GM18873 (cell line): ENCODE measurements at regions not wholly inside any gene's neighbourhood (a gene's known extent, or its start where the extent isn't known, plus 50 kb on each side); places are given as distances from the start of the nearest gene placed in this dataset.
"Not testable (repeated sequence)": the region's sequence is repeated elsewhere in the genome, so short reads cannot be mapped to it uniquely, and the experiment has no call there.

Experiments
- ATAC-seq: cut with Tn5 transposase; IDR thresholded peaks from one replicate; pipeline ENCODE4 v1.9.1; 2021; ENCODE audit warnings: mild to moderate bottlenecking, moderate library complexity, moderate number of reproducible peaks; ENCODE audit not compliant: unreplicated experiment, low FRiP score

DNA sequence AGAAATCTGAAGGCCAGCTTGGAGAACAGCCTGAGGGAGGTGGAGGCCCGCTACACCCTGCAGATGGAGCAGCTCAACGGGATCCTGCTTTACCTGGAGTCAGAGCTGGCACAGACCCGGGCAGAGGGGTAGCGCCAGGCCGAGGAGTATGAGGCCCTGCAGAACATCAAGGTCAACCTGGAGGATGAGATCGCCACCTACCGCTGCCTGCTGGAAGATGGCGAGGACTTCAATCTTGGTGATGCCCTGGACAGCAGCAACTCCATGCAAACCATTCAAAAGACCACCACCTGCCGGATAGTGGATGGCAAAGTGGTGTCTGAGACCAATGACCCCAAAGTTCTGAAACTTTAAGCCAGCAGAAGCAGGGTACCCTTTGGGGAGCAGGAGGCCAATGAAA is 318.4 kb downstream of the ZFHX3 start:
- ATAC-seq: not testable (repeated sequence)

DNA sequence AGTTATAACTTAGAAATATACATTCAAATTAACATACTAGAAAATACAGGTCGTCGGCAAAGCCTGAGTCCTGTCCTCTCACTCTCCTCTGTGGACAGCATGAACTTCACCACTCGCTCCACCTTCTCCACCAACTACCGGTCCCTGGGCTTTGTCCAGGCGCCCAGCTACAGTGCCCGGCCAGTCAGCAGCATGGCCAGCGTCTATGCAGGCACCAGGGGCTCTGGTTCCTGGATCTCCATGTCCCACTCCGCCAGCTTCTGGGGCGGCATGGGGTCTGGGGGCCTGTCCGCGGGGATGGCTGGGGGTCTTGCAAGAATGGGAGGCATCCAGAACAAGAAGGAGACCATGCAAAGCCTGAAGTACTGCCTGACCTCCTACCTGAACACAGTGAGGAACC is 319.4 kb downstream of the ZFHX3 start:
- ATAC-seq: no peak

DNA sequence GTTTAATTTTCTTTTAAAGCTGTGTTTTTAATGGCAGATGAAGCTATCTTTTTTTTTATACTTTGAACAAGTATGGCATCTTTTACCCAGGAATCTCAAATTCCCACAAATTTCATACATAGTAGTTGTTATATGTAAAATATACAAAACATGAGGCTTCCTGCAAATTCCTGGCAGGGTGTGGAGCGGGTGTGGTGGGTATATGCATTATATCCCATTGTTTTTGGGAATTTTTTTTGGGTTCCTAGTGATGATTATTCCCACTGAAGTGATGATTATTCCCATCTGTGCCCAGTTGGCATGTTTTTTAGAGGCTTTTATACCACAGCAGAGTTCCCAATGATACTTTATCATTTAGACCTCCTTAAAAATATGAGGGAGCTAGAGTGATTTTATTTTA is 320.4 kb downstream of the ZFHX3 start:
- ATAC-seq: no peak

DNA sequence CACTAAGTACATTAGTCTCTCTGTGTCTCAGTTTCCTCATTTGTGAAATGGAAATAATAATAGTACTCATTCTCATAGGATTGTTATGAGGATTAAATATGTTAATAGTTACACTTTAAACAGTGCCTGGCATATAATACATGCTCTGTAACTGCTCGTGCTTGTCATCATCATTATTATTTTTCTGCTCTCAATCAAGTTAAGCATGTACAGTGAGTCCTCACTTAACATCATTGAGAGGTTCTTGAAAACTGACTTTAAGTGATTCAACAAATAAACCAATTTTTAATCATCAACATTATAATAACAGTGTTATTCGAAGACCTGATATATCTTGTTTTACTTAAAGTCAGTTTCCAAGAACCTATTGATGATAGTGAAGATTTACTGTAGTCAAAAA is 322.3 kb downstream of the ZFHX3 start:
- ATAC-seq: no peak

DNA sequence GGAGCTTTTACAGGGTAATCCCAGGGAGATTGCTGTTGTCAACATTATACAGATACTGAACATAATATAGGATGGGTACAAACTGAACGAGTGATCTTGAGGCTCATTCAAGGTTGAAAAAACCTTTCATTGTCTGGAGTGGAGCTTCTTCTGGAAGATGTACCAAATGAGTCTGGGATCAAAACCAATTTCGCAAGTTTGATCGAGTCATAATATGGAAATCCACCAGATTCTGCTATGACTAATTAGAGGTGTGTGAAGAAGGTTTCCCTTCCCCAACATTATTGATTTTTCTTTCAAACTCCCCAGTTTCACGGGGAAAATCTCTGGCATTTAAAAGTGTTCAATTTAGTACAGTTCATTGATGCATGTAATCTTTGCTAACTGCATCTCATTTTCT is 324.1 kb downstream of the ZFHX3 start:
- ATAC-seq: no peak

DNA sequence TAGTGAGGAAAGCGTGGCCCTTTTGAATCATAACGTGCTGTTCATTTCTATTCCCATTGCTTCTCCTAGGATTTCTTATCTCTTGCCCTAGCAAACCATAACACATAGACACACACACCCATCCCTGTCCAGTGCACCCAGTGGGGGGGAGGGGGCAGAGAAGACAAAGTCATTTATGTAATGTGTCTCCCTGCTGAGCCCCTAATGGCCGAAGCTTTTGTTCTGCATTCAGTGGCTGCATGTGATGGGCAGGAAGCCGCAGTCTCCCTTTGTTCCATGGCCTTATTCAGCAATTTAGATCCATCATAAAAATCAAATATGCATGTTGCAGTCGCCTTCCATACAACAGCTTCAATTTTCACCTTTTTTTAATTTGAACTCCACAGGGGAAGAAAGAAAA is 325.4 kb downstream of the ZFHX3 start:
- no peak for ATAC-seq

DNA sequence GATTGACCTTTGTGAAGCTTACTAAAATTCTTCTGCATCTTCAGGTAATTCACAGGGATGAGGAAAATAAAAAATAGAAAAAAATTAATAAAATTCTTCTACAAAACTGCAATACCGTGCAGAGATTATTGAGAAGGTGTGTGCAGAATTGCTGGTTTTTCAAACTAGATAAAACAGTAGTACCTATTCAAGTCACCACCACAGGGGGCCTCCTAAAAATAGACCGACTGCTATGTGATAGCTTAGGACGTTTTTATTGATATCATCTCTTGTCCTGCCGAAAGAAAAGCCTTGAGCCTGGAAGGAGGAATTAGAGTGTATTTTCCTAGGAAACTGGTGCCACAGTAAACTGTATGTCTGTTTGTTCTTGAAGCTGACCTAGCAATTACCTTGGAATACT is 325.9 kb downstream of the ZFHX3 start:
- no peak for ATAC-seq

DNA sequence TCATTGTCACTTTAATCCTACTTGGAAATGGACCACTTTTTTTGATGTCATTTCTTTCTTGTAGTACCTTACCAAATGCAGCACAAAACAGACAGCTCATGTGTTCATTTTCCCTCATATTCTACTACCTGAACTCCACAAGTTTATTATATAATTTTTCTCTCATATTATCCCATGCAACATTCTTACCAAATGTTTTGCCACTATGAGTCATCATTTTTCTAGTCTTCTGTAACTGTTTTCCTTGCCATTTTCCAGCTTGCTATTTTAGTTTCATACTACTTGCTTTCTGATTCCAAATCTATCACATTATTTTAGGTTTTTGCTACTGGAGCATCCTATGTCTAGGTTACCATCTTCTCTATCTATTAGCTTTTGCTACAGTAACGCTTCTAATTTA is 332.7 kb downstream of the ZFHX3 start:
- ATAC-seq: no peak

DNA sequence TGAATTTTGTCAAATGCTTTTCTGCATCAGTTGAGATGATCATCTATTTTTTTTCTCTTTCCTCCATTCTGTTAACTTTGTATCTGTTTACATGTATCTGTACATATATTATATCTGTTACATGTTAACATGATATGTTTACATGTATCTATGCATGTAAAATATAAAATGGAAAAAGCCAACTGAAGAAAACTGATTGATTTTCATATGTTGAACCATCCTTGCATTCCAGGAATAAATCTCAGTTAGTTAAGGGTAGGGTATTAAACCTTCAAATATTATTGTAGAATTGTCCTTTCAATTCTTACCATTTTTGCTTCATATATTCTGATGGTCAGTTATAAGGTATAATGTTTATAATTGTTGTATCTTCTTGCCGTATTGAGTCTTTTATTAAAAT is 336.1 kb downstream of the ZFHX3 start:
- no peak for ATAC-seq

DNA sequence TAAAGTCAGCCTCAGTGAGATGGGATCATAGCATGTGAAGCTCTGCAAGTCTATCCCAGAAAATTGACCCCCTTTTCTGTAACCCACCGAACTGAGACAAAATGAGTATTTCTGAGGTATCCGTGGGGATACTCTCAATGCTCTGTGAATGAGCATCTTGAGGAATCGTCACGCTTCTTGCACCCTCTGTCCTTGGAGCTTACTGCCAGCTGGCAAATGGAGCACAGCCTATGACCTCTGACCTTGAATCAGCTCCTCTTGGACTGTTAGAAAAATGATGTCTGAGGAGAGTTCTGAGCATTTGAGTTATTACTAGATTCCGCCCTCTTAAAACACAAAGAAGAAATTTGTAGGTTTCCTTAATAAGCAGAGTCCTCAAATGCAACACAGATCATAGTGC is 342.1 kb downstream of the ZFHX3 start:
- no peak for ATAC-seq

DNA sequence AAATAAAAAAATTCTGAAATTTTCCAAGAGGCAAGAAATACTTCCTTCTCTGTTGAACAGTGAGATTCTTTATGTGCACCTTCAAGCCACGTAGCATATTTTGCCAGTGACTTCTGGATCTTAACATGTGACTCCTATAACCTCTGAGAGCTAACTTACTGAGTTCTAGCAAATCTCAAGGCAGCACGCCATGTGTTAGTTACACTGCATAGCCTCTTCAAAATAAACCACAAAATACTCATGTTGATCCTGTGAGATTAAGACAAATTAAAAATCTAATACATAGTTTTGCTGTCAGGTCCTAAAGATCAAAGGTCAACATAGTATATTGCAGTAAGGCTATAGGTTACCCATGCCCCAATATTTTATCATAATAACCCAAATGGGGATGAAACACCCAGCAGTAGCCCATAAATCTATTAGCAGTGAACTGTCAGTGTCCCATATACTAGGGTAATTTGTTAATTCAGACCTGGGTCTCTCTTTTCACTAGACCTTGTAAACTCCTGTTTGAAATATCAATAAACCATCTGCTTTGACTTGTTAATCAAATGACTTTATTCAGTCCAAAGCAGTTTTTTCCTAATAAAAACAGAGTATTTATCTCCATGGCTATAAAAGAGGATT is 343.1 kb downstream of the ZFHX3 start:
- ATAC-seq: no peak

DNA sequence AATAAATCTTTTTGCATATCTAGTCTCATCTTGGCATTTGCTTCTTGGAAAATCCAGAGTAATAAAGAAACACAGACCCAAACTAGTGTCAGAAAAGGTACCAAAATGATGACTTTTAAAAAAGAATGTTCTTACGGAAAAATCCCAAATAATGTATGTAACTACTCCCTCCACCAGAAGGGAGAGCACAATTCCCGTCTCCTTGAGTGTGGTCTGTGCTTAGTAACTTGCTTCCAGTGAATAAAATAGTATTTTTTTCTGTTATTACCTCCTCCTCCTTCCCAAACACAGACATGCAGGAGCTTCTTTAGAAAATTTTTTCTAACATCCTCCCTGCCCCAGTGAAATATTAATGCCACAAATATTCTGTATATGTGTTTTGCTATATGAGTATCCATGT is 358.1 kb downstream of the ZFHX3 start:
- ATAC-seq: no peak

DNA sequence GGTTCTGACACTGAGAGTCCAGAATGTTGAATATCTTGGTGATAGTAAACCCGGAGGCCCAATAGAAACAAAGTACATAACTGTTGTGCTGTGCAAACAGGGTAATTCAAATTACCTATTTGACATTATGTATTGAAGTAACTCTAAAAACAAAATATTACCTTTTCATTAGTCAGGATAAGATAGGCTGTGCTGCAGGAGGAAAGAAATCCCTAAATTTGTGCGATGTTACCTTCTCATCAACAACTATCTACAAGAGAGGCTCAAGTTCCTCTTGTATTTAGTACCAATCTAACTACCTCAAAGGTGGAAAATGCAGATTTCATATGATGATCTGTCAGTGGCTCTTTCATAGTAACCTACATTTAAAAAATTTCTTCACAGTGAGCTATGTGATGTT is 367.2 kb downstream of the ZFHX3 start:
- no peak for ATAC-seq

DNA sequence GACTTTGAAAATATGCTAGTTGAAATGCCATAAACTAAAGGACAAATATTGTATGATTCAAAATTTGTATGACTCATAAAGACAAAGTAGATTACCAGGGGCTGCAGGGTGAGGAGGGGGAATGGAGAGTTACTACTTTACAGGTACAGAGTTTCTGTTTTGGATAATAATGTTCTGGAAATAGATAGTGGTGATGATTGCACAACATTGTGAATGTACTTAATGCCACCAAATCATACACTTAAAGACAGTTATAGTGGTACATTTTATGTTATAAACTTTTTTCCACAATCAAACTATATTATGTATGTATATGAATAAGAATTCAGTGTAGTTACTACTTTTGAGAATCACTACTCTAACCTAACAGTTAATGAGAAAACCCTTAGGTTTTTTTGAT is 368.1 kb downstream of the ZFHX3 start:
- no peak for ATAC-seq

DNA sequence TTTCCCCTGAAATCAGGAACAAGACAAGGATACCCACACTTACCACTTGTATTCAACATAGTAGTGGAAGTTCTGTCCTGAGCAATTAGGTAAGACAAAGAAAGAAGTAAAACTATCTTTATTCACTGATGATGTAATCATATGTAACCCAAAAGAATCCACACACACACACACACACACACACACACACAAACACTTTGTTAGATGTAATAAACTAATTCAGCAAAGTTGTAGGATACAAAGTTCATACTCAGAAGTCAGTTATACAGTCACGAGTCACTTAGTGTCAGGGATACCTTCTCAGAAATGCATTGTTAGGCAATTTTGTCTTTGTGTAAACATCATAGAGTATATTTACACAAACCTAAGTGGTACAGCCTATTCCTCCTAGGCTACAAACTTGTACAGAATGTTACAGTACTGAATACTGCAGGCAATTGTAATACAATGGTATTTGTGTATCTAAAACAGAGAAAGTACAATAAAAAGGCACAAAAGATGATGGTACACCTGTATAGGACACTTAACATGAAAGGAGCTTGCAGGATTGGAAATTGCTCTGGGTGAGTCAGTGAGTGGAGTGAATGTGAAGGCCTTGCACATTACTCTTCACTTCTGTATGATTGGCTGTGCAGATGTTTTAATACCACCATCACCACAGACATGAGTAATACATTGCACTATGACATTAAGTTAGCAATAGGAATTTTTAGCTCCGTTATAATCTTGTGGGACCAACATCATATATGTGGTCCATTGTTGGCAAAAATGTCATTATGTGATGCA is 370.1 kb downstream of the ZFHX3 start:
- no peak for ATAC-seq

DNA sequence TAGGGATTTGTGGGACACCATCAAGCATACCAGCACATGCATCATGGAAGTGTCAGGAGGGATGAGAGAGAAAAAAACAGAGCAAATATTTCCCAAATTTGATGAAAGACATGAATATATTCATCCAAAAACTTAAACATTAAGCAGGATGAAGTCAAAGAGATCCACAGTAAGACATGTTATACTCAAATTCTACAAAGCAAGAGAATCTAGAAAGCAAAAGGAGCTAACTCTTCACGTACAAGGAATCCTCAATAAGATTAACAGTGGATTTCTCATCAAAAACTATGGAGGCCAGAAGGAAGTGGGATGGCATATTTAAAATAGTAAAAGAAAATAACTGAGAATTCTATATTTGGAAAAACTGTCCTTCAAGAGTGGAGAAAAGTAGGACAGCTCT is 374.8 kb downstream of the ZFHX3 start:
- ATAC-seq: no peak

DNA sequence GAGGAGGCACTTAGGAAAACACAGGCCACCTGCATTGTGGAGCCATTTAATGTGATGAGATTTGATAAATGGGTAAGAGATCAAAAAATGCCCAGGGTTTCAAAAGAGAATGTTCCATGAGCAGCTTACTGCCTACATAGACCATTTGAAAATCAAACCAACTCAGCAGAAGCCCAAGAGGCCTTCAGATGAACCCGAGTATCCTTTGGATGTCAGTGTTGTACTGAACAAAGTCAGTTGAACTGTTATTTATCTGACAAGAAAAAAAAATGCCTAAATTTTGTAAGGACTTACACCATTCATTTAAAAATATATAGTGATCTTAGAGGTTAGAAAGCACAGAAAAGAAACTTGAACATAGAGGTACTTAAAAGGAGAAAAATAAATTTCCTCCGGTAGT is 381.7 kb downstream of the ZFHX3 start:
- no peak for ATAC-seq

DNA sequence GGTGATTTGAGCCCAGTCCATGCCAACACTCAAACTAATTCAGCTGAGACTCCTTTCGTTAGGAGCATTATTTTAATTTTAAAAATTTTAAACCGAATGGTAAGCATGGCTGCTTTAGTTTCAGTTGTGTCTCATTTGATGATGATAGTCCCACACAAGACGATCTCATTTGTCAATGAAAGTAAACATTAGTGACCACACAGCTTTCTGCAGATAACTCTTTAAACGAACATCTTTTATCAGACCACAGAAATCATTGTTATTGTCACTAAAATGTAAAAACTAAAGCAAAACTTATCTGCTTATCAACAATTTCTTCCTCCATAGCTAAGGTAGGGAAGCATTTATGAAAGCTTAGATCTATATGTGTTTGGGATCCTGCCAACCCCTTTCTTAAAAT is 382.2 kb downstream of the ZFHX3 start:
- ATAC-seq: no peak

DNA sequence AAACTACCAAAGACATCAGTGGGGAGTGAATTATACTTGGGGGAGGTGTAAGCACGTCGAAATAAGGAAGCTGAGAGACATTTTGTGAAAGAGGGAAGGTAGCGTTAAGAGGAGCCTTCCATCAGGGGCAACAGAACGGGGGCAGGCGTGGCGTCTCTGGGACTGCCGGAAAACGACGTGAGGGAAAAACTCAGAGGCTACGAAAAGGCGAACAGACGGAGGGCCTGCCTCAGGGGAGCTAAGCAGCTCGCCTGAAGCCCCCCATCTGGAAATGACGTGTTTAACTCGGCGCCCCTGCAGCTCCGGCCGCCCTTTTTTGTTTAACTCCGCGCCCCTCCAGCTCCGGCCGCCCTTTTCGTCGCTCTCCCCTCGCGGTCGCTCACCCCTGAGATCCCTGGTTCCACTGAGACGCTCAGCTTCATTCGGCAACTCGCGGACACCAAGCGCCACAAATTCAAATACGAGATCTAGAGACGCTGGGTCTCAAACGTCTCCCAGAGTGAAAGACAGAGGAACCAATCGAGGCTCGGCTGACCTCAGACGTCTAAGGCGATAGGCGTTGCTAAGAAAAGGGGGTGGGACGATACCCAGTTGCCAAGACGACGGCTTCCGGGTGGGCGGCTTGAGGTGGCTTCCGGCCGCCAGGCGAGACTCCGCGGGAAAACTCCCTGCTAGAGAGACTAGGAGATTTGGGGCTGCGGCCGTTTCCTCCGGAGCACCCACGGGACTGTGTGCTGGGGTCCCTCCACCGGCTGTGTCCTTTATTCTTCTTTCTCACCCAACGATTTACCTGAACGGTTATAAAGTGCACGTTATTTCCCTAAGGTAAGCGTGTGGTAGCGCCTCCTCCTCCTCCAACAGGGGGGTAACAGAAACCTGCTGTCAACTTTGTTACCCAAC is 383.2 kb downstream of the ZFHX3 start:
- ATAC-seq: peak; percentile 99

DNA sequence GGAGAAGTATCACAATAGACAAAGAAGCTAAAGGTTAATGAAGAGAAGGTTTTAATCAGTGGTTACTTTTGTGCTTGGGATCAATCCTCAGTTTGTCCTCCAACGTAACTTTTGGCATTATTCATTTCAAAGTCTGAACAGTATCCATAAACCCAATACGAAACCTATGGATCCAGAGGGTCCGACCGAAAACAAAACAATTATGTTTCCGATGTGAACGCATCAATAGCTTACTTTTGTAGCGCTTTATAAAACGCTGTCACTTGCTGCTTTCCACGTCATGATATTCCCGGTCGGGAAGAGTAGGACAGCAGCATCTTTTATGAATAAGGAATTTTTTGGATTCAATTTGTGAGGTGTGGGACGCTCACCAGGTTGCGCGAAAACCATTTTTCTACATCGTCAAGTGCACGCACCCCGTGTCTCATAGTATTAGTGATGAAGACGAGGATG is 383.8 kb downstream of the ZFHX3 start:
- ATAC-seq: no peak
